Glomerular endothelial cell (primary cell): ENCODE measurements at regions not wholly inside any gene's neighbourhood (a gene's known extent, or its start where the extent isn't known, plus 50 kb on each side); places are given as distances from the start of the nearest gene placed in this dataset.
"Not testable (repeated sequence)": the region's sequence is repeated elsewhere in the genome, so short reads cannot be mapped to it uniquely, and the experiment has no call there.

ENCODE experiments used
- DNase-seq: peaks from one replicate; pipeline ENCODE4 v3.0.0-alpha.2; 2011; ENCODE audit warnings: low read depth, low spot score; ENCODE audit errors: extremely low read depth

DNA sequence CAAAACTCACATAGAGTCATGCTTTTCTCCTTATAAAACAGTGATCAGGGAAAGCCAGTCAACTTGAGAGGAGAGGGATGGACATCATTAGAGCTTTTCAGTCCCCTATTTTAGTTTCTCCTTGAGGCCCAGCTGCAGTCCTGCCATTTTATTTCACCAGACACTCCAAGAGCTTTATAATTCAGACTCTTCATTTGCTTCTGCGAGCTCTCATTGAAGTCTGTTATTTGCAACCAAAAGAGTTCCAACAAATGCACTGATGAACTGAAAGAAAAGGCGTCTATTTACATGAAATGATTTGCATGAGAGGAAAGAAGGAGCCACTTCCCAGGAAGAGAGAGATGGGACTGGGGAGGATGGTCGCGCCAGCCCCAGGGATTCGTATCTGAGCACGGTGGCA, 86.8 kb downstream of the NDUFA12 start:
- DNase-seq, result no peak

DNA sequence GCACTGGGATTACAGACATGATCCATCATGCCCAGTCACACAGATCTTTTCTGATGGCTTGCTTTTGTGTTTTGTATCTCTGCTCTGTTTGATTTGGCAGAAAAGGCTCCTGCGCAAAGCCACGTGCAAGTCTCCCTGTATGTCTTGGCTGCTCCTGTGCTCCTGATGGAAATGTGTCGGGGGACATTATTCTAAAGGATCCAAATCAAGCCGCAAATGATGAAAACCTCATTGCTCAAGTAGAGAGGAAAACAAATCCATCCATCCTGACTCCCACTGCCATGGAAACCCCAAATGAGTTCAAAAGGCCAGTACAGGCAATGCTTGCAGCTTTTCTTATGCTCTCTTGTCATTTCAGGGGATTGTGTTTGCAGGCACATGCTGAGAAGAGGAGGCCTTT, 93.8 kb downstream of the NDUFA12 start:
- no peak for DNase-seq

DNA sequence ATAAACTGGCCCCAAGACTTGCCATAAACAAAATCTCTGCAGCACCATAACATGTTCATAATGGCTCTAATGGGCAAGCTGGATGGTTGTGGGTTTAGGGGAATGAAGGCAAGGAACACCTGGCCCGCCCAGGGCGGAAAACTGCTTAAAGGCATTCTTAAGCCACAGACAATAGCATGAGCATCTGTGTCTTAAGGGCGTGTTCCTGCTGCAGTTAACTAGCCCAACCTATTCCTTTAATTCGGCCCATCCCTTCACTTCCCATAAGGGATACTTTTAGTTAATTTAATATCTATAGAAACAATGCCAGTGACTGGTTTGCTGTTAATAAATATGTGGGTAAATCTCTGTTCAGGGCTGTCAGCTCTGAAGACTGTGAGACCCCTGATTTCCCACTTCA, 97.7 kb downstream of the NDUFA12 start:
- DNase-seq, result not testable (repeated sequence)

DNA sequence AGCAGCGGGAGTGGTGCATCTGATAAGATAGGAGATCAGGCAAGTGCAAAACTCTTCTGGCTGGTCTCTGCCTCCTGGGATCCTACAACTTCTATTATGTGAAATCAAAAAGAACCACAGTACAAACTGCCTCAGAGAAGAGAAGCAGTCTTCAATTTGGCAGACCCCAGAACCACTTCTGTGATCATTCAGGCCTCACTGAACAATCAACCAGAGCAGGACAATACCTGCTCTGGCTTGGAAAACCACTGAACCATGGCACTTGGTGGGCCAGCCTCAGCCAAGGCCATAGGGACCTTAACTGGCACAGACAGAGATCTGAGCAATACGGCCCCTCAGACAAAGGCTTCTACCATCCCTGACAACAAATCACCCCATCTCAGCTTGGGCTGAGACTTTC, 103.0 kb downstream of the NDUFA12 start:
- DNase-seq, result no peak

DNA sequence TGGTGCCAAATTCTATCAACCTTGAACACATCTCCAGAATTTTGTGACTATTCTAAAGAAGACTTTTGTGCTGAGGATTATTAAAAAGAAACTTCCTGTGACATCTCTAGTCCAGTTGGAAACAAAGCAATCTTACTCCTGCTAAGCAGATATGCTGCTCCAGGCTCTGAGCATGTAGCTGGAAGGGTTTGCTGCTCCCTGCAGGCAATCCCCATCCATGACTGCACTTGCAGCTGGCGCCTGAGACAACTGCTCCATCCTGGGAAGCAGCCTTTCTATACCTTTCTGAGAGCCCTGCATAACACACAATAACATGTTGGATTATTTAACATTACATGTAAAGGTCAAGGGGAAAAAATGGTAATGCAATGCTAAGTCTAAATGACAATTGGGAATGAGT, 105.1 kb downstream of the NDUFA12 start:
- no peak for DNase-seq

DNA sequence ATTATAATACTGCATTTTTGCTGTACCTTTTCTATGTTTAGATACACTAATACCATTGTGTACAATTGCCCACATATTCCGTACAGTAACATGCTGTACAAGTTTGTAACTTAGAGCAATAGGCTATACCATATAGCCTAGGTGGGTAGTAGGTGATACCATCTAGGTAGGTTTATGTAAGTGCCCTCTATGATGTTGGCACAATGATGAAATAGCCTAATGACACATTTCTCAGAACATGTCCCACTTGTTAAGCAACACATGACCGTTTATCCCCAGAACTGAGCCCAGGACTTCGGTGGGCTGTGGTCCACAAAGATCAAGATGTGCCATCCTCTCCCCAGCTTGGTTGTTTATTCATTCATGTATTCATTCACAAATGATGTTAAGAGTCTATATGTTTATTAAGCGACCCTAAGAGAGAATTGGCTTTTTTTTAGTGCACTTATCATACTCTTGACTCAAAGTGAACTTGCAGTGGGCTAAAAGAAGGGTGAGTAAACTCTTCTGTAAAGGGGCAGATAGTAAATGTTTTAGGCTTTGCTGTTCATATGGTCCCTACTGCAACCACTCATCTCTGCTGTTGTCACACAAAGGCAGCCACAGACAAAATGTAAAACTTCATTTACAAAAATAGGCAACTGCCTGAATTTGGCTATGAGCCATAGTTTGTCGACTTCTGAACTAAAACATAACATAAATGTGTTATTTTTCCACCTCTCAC, 110.8 kb downstream of the NDUFA12 start:
- no peak for DNase-seq

DNA sequence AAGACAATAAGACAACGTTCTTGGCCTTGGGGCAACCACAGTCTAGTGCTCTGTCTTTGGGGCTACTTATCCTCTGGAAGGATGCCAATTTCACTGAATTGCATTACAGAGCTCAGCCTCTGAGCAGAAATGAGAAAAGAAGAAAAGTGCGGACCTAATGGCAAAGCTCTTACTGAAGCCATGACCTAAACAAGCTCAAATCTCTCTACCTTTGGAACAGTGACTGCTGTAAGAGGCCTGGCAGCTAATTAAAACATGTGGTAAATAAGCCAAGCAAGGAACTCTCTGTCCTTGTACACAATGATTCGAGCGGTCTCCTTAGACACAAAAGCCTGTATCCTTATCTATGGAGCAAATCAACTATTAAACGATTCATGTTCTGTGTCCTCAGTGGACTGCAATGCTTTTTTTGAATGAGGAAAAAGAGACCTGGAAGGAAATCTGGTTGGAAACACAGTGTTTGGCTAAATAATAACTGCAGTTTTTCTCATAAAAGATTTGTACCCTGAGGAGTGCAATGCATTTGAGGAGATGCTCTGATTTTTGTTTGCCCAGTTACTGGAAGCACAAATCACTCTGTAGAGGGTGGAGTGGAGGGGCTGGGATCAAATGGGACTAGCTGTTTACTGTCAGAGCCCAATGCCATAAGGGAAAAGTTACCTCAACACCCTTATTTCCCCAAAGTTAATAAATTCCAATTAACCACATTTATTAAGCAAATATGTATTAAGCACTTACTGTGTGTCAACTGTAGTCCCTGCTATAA, 113.9 kb downstream of the NDUFA12 start:
- DNase-seq, result no peak

DNA sequence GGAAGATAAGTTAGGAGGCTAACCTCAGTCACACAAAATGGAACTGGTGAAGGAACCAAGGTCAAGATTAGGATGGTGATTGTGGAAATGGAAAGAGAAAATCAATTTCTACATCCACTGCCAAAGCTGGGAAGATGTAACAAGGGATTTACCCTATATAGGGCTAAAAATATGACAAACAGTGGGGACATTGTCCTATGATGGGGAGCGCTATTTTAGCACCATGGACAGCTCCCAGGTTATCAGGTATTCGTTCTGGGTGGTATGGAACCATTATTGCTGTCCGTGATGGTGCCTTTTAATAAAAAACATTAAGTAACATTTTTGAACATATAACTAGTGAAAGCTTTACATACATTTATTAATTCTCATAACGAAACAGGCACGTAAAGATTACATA, 124.0 kb downstream of the NDUFA12 start:
- no peak for DNase-seq

DNA sequence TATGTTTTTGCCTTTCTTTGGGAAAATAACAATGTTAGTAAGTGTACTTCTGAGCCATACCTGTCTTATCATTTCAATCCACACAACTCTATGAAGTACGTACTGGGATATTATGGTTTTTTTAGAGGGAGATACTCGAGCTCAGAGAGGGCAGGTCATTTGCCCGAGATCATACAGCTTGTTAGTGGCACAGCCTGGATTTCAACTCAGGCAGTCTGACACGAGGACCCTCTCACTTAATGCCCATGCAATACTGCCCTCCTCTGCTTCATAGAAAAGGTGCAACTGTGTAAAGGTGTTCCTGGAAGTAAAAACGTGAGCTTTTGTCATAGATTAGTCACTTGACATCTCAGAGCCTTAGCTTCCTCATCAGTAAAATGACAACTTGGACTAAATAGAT, 128.0 kb downstream of the NDUFA12 start:
- peak; percentile 12 for DNase-seq

DNA sequence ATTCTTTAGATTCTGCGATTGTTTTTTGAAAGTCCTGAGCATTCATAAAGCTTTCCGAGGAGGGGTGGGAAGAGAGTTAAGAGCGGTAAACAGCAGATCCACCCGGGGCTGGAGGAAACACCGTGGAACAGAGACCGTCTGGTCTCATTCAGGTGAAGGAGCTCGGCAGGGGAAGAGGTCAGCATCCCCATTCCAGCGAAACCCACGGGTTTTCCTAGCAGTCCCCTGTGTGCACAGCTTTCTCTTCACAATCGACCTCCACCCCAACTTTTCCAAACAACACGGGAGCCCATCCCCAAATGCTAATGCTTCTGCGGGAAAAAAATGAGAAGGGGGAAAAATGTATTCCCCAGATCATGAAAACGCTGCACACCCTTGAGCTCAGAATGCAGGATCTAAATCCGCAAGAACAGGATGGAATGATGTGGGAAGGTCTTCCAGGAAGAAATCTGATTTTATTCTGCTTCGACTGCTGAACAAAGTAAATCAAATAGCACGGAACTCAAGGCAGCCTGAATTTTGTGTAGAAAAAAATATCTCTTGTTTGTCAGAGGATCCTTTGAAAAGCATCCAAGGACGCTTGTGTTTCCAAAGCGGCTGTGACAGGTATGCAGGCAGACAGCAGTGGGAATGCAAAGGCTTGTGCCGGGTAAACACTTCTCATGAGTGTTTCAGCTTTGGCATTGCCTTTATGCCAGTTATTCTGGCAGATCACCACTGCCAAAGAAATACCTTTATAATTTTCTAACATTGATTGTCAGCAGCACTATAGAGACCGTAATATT, 128.8 kb downstream of the NDUFA12 start:
- no peak for DNase-seq

DNA sequence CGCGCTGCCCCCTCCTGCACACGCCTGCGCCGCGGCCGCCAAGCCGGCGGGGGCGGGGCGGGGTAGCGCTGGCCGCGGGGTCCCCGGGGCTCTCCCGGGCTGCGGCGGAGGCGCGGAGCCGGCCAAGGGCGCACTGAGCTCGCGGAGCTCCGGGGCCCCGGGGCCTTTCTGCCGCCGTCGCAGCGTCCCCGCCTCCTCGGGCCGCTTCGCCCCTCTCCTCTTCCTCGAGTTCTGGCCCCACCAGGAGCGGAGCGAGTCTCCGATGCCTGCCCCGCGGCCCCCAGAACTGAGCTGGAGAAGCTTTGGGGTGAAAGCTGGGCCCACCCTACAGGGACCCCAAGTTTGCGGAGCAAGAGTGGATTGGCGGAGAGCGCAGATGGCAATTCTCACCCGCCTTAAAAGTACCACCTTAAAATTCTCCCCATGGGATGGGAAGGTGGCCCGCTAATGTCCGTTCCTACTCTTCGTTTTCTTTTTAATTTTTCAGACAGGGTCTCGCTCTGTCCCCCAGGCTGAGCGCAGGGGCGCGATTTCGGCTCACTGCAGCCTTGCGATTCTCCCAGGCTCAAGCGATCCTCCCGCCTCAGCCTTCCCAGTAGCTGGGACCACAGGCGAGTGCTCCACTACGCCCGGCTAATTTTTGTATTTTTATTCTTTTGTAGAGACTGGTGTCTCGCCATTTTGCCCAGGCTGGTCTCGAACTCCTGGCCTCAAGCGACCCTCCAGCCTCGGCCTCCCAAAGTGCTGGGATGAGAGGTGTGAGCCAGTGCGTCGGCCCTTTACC, 129.6 kb downstream of the NDUFA12 start:
- no peak for DNase-seq

DNA sequence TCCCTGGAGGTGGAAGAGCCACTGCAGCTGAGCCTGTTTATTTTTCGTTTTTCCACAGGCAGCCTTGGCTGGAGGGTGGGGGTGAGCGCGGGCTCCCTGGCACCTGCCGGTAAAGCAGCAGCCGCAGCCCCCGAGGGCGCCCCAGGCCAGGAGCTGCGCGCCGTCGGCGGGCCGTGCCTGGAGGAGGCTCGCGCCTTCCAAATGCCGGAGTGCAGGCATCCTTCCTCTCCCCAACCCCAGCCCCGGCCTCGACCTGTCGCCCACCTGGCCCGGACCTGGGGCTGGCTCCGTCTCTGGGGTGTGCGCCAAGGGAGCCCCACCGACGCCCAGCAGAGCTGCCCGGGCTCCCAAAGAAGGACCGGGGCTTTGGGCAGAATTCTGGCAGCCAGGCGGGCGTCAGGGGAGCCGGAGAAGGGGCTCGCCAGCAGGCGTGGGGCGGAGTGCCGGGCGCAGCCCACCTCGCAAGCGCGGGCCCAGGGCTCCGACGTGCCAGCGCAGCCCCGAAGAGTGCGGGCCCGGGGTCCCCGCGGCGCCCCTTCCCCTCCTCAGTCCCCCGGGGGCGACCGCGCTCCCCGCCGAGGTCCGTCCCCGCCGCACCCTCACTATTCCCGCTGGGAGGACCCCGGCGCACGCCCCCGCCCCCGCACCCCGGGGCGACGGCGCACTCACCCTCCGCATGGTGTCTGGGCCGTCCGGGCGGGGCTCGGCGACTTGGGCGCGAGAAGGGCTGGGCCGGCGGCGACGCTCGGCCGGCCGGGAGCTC, 130.3 kb downstream of the NDUFA12 start:
- DNase-seq, result no peak

DNA sequence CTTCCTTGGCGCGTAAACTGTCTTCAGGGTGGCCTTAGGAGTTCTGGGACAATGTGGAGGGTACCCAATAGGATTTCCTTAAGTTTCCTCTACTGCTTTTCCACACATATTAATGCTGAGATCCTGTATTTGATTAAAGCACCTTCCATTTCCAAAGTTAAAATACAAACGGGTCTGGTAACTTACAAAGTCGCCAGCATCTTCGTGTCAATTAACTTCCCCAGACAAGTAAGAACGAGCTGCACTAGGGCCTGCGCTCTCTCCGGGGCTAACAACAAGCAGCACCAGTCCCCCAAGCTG, 130.9 kb downstream of the NDUFA12 start:
- no peak for DNase-seq

DNA sequence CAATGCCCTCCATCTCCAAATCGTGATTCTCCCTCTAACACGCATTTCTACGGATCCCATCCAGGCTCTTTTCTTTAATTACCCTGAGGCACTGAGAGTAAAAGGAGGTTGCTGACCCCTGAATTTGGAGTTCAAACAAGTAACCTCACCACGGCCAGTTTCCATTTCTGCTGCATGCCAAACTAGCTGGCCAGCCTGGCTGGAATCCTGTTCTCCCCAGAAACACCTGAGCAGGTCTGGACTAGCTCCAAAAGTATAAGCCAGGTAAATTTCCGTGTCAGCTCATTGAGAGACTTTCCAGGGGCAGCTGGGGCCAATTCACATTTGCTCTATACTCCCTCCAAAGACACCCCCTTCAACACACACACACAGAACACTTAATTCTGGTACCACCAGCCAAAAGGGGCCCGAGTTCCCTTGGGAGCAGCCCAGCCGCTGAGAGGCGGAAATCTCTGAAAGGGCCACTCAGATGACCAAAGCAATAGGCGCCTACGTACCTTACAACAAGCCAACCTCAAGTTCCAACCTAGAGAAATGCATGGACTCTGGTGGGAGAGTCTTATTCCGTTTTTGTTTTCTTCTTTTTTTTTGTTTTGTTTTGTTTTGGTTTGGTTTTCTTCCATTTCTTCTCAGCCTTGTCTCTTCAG, 131.4 kb downstream of the NDUFA12 start:
- no peak for DNase-seq

DNA sequence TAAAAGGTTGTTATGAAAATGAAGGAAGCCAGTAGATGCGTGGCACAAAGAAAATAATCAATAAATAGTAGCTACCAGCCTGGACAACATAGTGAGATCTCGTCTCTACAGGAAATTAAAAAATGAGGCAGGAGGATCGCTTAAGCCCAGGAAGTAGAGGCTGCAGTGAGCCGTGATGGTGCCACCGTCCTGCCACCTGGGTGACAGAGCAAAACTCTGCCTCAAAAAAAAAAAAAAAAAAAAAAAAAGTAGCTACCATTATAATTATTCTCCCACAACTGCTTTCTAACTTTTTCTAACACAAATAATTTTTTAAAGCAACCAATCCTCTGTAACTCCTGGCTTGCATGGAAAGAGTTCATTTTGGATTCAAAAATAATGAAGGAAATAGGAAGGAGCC, 133.0 kb downstream of the NDUFA12 start:
- DNase-seq, result no peak

DNA sequence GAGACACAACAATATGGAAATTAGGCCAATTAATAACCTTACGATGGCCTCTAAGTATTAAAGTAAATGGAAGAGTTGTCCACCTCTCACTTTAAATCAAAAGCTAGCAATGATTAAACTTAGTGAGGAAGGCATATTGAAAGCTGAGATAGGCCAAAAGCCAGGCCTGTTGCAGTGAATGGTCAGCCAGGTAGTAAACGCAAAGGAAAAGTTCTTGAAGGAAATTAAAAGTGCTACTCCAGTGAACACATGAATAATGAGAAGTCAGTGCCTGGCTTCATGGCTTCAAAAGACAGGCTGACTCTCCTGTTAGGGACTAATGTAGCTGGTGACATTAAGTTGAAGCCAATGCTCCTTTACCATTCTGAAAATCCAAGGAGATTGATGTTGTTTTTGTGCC, 135.3 kb downstream of the NDUFA12 start:
- no peak for DNase-seq

DNA sequence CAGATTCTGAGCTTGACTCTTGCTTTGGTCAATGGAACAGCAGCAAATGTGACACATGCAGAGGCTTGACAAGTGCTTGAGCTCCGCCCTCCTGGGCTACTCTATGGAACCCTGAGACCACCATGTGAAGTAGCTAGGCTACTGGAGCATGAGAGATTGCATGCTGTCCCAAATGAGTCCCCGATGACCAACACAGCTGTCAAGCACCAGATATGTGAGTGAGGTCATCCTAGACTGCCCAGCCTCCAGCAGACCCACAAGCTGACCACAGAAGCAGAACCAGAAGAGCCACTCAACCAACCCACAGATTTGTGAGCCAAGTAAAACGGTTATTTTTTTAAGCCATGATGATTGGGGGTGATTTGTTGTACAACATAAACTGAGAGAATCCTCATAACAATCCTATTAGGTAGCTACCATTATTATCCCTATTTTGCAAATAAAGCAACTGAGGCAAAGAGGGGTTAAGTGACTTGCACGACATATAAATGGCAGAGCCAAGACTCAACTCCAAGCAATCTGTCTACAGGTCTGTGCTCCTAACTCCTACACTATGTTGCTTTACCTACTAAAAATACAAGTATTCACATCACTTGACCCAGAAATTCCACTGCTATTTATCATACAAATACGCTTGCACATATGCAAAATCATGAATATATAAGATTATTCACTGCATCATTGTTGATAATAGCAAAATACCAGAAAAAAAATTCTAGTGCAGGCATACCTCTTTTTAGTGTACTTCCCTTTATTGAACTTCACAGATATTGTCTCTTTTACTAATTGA, 136.2 kb downstream of the NDUFA12 start:
- DNase-seq, result no peak

DNA sequence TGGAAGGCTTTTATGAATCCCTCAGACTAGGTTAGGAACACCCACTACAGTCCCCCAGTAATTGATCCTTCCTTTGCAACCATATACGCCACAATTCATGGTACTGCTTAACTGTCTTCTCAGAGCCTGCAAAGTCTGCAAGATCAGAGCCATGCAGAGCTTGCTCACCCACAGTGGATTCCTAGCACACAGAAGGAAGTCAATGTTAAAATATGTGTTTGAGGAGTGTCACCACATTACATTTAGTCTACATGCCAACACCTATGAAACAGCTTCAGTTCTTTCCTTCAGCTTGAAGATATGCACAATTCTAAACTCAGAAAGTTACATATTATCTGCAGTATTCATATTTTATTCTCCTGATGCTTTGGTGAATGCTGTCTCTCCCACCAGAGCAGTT, 138.5 kb downstream of the NDUFA12 start:
- DNase-seq, result no peak
